ENCODE measurements at regions not wholly inside any gene's neighbourhood (a gene's known extent, or its start where the extent isn't known, plus 50 kb on each side); places are given as distances from the start of the nearest gene placed in this dataset.

DNA sequence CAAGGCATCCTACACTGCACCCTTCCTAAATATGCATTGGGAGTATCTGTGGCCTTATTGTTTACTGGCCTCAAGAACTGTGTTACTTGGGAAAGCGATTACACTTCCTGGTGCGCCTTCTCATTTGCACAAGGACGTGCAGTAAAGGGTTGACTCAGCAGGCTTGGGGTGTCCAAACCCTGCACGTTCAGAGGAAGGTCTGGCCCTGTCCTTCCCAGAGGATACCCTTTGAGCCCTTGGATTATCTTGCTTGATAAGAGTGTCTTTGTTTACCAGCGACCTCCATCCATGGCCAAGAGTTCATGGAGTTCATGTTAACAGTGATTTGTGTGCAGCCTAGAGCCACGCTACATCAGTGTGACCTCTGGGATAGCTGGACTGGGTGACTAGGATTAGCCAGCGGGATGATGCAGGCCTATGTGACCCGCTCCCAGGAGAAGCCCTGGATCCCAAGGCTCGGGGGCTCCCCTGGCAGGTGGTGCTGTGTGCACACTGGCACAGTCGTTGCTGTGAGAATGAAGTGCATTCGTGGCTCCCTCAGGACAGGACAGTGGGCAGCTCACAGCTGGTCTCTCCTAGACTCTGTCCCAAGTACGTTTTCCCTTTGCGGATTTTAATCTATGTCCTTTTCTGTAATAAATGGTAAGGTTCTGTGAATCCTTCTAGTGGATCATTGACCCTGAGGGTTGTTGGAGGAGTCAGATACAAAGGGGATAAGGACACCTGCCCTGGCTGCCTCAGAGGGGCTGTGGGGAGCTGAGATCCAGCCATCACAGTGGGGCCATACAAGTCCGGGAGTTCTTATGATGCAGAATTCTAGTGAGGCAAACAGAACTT lies 73.5 kb downstream of the TTLL2 start:
- TF ChIP-seq, protein P1, sequence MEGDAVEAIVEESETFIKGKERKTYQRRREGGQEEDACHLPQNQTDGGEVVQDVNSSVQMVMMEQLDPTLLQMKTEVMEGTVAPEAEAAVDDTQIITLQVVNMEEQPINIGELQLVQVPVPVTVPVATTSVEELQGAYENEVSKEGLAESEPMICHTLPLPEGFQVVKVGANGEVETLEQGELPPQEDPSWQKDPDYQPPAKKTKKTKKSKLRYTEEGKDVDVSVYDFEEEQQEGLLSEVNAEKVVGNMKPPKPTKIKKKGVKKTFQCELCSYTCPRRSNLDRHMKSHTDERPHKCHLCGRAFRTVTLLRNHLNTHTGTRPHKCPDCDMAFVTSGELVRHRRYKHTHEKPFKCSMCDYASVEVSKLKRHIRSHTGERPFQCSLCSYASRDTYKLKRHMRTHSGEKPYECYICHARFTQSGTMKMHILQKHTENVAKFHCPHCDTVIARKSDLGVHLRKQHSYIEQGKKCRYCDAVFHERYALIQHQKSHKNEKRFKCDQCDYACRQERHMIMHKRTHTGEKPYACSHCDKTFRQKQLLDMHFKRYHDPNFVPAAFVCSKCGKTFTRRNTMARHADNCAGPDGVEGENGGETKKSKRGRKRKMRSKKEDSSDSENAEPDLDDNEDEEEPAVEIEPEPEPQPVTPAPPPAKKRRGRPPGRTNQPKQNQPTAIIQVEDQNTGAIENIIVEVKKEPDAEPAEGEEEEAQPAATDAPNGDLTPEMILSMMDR (conservative IDR thresholded peaks at IDR 0.05) = no peak
- TF ChIP-seq ZFX (IDR thresholded peaks at IDR 0.05) = no peak

Data from C4-2B (cell line).